Mesenchymal stem cell (in vitro differentiated cells and primary cell): ENCODE measurements at regions not wholly inside any gene's neighbourhood (a gene's known extent, or its start where the extent isn't known, plus 50 kb on each side); places are given as distances from the start of the nearest gene placed in this dataset.

ENCODE experiments used
- DNase-seq: peaks from one replicate; pipeline ENCODE4 v3.0.0-alpha.2; 2013
- H2AFZ ChIP-seq: one replicate; pipeline ENCODE4 v1.6.1; 2013; ENCODE audit warnings: low read depth, mild to moderate bottlenecking, control low read depth, inconsistent platforms, low read length, moderate library complexity
- H2AK5ac ChIP-seq: 2 replicates; pipeline ENCODE4 v1.6.1; 2013; ENCODE audit warnings: low read length, moderate library complexity, mild to moderate bottlenecking, inconsistent platforms; ENCODE audit not compliant: severe bottlenecking
- H2BK120ac ChIP-seq: one replicate; pipeline ENCODE4 v1.6.1; 2013; ENCODE audit warnings: low read depth, mild to moderate bottlenecking, inconsistent platforms, low read length, moderate library complexity
- H2BK12ac ChIP-seq, 2 experiments: one replicate each; pipeline ENCODE4 v1.6.1; 2013; ENCODE audit warnings: inconsistent platforms in 2 of 2, low read length in 2 of 2, mild to moderate bottlenecking in 2 of 2, moderate library complexity in 2 of 2, control low read depth in 1 of 2
- H2BK15ac ChIP-seq: one replicate; pipeline ENCODE4 v1.6.1; 2013; ENCODE audit warnings: mild to moderate bottlenecking, low read depth, inconsistent platforms; ENCODE audit not compliant: poor library complexity, severe bottlenecking
- H2BK5ac ChIP-seq: 2 replicates; pipeline ENCODE4 v1.6.1; 2013; ENCODE audit warnings: low read depth, mild to moderate bottlenecking, low read length, control low read depth, inconsistent platforms; ENCODE audit not compliant: poor library complexity, severe bottlenecking
- H3K14ac ChIP-seq, 2 experiments: one replicate each; pipeline ENCODE4 v1.6.1; 2013; ENCODE audit warnings: inconsistent platforms in 2 of 2, low read length in 2 of 2, control low read depth in 1 of 2, mild to moderate bottlenecking in 1 of 2, moderate library complexity in 1 of 2
- H3K18ac ChIP-seq, 2 experiments: one replicate each; pipeline ENCODE4 v1.6.1; 2013; ENCODE audit warnings: inconsistent platforms in 2 of 2, low read length in 2 of 2, control low read depth in 1 of 2, low read depth in 1 of 2, mild to moderate bottlenecking in 1 of 2
- H3K23ac ChIP-seq, 2 experiments: one replicate each; pipeline ENCODE4 v1.6.1; 2013; ENCODE audit warnings: inconsistent platforms in 2 of 2, low read length in 2 of 2, mild to moderate bottlenecking in 2 of 2, moderate library complexity in 2 of 2, control low read depth in 1 of 2
- H3K27ac ChIP-seq: 2 replicates; pipeline ENCODE4 v1.5.1; 2013; ENCODE audit warnings: mild to moderate bottlenecking, moderate library complexity, low read length, control low read depth, inconsistent platforms; ENCODE audit not compliant: poor library complexity, severe bottlenecking
- H3K27me3 ChIP-seq, 2 experiments: 2 replicates each; pipeline versions ENCODE4 v1.6.1 to v1.7.0; 2013; ENCODE audit warnings: low read length in 2 of 2, mild to moderate bottlenecking in 2 of 2, moderate library complexity in 2 of 2, control low read depth in 1 of 2, inconsistent platforms in 1 of 2; ENCODE audit not compliant: control insufficient read depth in 1 of 2, insufficient read depth in 1 of 2
- H3K36me3 ChIP-seq, 2 experiments: 2 replicates each; pipeline versions ENCODE4 v1.6.1 to v1.7.0; 2013; ENCODE audit warnings: low read length in 2 of 2, control low read depth in 1 of 2, inconsistent platforms in 1 of 2, low read depth in 1 of 2, mild to moderate bottlenecking in 1 of 2; ENCODE audit not compliant: insufficient read depth in 2 of 2, control insufficient read depth in 1 of 2
- H3K4ac ChIP-seq, 2 experiments: one replicate each; pipeline ENCODE4 v1.6.1; 2013; ENCODE audit warnings: inconsistent platforms in 2 of 2, low read length in 2 of 2, mild to moderate bottlenecking in 2 of 2, moderate library complexity in 2 of 2, control low read depth in 1 of 2, low read depth in 1 of 2
- H3K4me1 ChIP-seq: 2 replicates; pipeline ENCODE4 v1.6.1; 2013; ENCODE audit warnings: low read depth, low read length, control low read depth; ENCODE audit not compliant: control insufficient read depth, insufficient read depth
- H3K4me2 ChIP-seq: 2 replicates; pipeline ENCODE4 v1.6.1; 2013; ENCODE audit warnings: low read length, mild to moderate bottlenecking, inconsistent platforms; ENCODE audit not compliant: poor library complexity, severe bottlenecking
- H3K4me3 ChIP-seq, 2 experiments: 2 replicates each; pipeline versions ENCODE4 v1.5.1 to v1.7.0; 2013; ENCODE audit warnings: low read length in 2 of 2, mild to moderate bottlenecking in 2 of 2, control low read depth in 1 of 2, low read depth in 1 of 2; ENCODE audit not compliant: insufficient read depth in 1 of 2
- H3K79me1 ChIP-seq: replicated peaks from 2 replicates; pipeline ENCODE4 v1.6.1; 2013; ENCODE audit warnings: mild to moderate bottlenecking, control low read depth, low read length, inconsistent platforms; ENCODE audit not compliant: poor library complexity, severe bottlenecking
- H3K9ac ChIP-seq: 2 replicates; pipeline ENCODE4 v1.7.0; 2013; ENCODE audit warnings: mild to moderate bottlenecking, low read length, moderate library complexity
- H3K9me3 ChIP-seq: 2 replicates; pipeline ENCODE4 v1.7.0; 2013; ENCODE audit warnings: mild to moderate bottlenecking, low read length; ENCODE audit not compliant: control insufficient read depth
- H4K8ac ChIP-seq: one replicate; pipeline ENCODE4 v1.6.1; 2013; ENCODE audit warnings: inconsistent platforms, mild to moderate bottlenecking, low read length, moderate library complexity
- H4K91ac ChIP-seq: one replicate; pipeline ENCODE4 v1.6.1; 2013; ENCODE audit warnings: mild to moderate bottlenecking, low read length, inconsistent platforms
- WGBS: methylation state at CpG from one replicate; pipeline ENCODE4 v1.1.7; 2013; ENCODE audit warnings: mixed read lengths; 5-methylcytosine and 5-hydroxymethylcytosine counted together

DNA sequence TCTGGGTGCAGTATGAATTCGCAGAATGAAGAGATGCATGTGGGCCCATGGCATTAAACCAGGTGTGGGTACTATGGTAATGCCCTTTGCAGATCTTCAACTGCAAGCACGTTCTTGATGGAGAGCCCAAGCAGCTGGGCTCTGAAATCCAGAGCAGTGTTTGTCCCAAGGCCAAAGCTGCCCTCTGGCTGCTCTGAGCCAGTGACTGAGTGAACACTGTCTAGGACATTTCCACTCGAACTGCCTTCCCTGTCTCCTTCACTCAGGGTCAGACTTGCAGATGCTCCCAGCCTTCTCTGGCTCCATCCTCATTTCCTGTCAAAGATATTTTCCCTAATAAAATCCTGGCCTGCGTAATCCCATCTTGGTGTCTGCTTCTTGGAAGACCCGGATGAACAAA lies 80.2 kb upstream of the GJB6 start:
- Histone ChIP-seq H3K9me3 (peaks cover 19% of the 10 kb centered on the region), H3K27me3 (peaks cover 11 to 19% of the 10 kb centered on the region in 2 experiments), H3K4me2 (no peak overlapping the region), H2BK5ac (no peak overlapping the region), H2BK120ac (no peak overlapping the region), H3K4me1 (no peaks in the 10 kb centered on the region), H2AK5ac (no peak overlapping the region), H2BK12ac (no peak overlapping the region), H2AFZ (no peak overlapping the region), H3K14ac (no peak overlapping the region), H2BK15ac (no peak overlapping the region), H4K91ac (no peak overlapping the region), H3K79me1 (no peaks in the 10 kb centered on the region), H4K8ac (no peak overlapping the region), H3K27ac (no peak overlapping the region), H3K9ac (no peak overlapping the region), H3K4ac (no peak overlapping the region), H3K4me3 (no peak overlapping the region), H3K23ac (no peak overlapping the region), H3K18ac (no peak overlapping the region), H3K36me3 (no peaks in the 10 kb centered on the region)
- DNase-seq = no peak
- WGBS = 83% methylated on average over 5 of the region's 5 CpGs

DNA sequence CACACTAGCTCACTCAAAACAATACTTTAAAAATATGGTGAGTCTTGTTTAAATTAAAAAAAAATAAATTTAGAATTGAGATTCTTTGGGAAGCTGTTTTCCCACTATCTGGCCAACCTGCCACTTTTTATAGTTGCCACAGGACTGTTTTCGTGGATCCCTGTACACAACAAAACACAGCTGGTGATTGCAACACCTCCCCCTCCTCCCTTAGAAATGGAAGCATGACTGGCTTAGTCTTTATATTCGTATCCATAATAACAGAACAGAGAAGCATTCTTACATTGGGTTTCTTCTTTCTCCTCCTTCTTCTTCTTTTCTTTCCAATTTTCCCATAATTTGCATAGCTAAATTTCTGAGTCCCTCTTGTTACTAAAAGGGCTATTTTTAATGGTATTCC lies 79.5 kb upstream of the GJB6 start:
- no peaks in the 10 kb centered on the region for H3K36me3 ChIP-seq
- no peak overlapping the region for H2BK12ac ChIP-seq
- H3K18ac ChIP-seq = no peak overlapping the region
- no peak overlapping the region for H2BK15ac ChIP-seq
- H3K27ac ChIP-seq = no peak overlapping the region
- no peak overlapping the region for H3K23ac ChIP-seq
- peaks cover 23% of the 10 kb centered on the region for H3K9me3 ChIP-seq
- H3K4me3 ChIP-seq = no peak overlapping the region
- no peak overlapping the region for H3K4me2 ChIP-seq
- 74% methylated on average over 2 of the region's 2 CpGs for WGBS
- no peak overlapping the region for H2AK5ac ChIP-seq
- H2BK120ac ChIP-seq = no peak overlapping the region
- no peak overlapping the region for H2AFZ ChIP-seq
- H4K91ac ChIP-seq = no peak overlapping the region
- no peak overlapping the region for H4K8ac ChIP-seq
- H3K27me3 ChIP-seq = peaks cover 11 to 18% of the 10 kb centered on the region in 2 experiments
- no peak overlapping the region for H2BK5ac ChIP-seq
- H3K9ac ChIP-seq = no peak overlapping the region
- no peaks in the 10 kb centered on the region for H3K4me1 ChIP-seq
- no peak for DNase-seq
- H3K4ac ChIP-seq = no peak overlapping the region
- H3K79me1 ChIP-seq = no peaks in the 10 kb centered on the region
- H3K14ac ChIP-seq = no peak overlapping the region

DNA sequence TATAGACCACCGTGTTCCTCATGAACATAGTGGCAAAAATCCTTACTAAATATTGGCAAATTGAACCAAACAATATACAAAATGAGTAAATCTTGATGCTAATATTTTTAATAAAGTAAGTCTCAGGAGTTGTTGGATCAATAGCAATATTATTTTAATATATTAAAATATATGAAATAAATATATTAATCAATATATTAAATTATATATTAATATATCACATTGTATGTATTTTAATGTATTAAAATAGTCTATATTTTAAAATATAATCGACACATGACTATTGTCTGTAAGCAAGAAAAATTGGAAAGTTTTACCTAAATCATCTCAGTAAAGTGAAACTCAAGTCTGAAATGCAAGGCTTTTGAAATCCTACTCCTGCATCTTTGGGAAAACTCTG lies 78.9 kb upstream of the GJB6 start:
- no peak overlapping the region for H3K23ac ChIP-seq
- H2BK15ac ChIP-seq = no peak overlapping the region
- no peak overlapping the region for H3K18ac ChIP-seq
- peaks cover 11 to 18% of the 10 kb centered on the region in 2 experiments for H3K27me3 ChIP-seq
- no peak overlapping the region for H3K9ac ChIP-seq
- no peak overlapping the region for H2AK5ac ChIP-seq
- H3K79me1 ChIP-seq = no peaks in the 10 kb centered on the region
- H2BK12ac ChIP-seq = no peak overlapping the region
- WGBS = 100% methylated on average over 1 of the region's 2 CpGs
- no peaks in the 10 kb centered on the region for H3K4me1 ChIP-seq
- no peak overlapping the region for H3K4me2 ChIP-seq
- no peak overlapping the region for H2BK120ac ChIP-seq
- H4K91ac ChIP-seq = no peak overlapping the region
- no peak overlapping the region for H3K14ac ChIP-seq
- DNase-seq = no peak
- H3K36me3 ChIP-seq = no peaks in the 10 kb centered on the region
- no peak overlapping the region for H4K8ac ChIP-seq
- no peak overlapping the region for H2BK5ac ChIP-seq
- H3K27ac ChIP-seq = no peak overlapping the region
- H2AFZ ChIP-seq = no peak overlapping the region
- H3K9me3 ChIP-seq = peaks cover 23% of the 10 kb centered on the region
- H3K4me3 ChIP-seq = no peak overlapping the region
- no peak overlapping the region for H3K4ac ChIP-seq

DNA sequence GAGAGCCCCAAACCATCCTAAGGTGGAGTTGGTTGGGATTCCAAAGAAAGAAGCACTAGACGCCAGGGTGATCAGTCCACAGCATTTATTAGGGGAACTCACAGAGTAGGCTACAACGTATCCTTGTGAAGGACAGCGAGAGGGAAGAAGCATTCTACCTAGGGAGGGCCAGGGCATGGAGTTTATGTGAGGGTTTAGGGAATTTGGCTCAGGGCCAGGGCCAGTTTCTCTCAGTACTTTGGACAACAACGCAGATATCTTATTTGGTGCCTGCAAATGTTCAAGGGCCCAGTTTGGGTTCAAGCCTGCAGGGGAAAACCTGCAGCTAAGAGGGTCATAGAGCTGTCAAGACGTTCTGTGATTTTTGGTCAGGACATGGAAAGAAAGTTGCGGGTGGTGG lies 73.9 kb upstream of the GJB6 start:
- no peak overlapping the region for H4K8ac ChIP-seq
- no peak overlapping the region for H3K23ac ChIP-seq
- no peak overlapping the region for H2BK15ac ChIP-seq
- H3K36me3 ChIP-seq = no peaks in the 10 kb centered on the region
- no peak for DNase-seq
- no peak overlapping the region for H3K14ac ChIP-seq
- no peak overlapping the region for H2BK12ac ChIP-seq
- no peak overlapping the region for H3K4me3 ChIP-seq
- H3K27ac ChIP-seq = no peak overlapping the region
- H2AFZ ChIP-seq = no peak overlapping the region
- H3K4ac ChIP-seq = no peak overlapping the region
- no peak overlapping the region for H3K9ac ChIP-seq
- WGBS = 86% methylated on average over 4 of the region's 6 CpGs
- H2BK120ac ChIP-seq = no peak overlapping the region
- H3K9me3 ChIP-seq = peaks cover 23% of the 10 kb centered on the region
- H3K79me1 ChIP-seq = no peaks in the 10 kb centered on the region
- H3K27me3 ChIP-seq = peaks cover 3 to 10% of the 10 kb centered on the region in 2 experiments
- no peak overlapping the region for H2BK5ac ChIP-seq
- H3K4me1 ChIP-seq = peaks cover 11% of the 10 kb centered on the region
- H3K4me2 ChIP-seq = no peak overlapping the region
- no peak overlapping the region for H3K18ac ChIP-seq
- H2AK5ac ChIP-seq = no peak overlapping the region
- no peak overlapping the region for H4K91ac ChIP-seq
